ENCODE measurements at regions not wholly inside any gene's neighbourhood (a gene's known extent, or its start where the extent isn't known, plus 50 kb on each side); places are given as distances from the start of the nearest gene placed in this dataset.

- Histone ChIP-seq H3K4ac (ENCODE audit: low read depth, low read length) (no peak overlapping the region), H3K18ac (ENCODE audit: insufficient read length, low read depth, low read length) (no peak overlapping the region), H3K79me1 (ENCODE audit: insufficient read depth, low read depth, low read length, poor library complexity, severe bottlenecking) (no peaks in the 10 kb centered on the region), H3K23ac (ENCODE audit: insufficient read length, low read depth, low read length) (no peak overlapping the region), H2AK5ac (ENCODE audit: insufficient read length, low read length) (no peak overlapping the region), H4K8ac (replicated peaks; ENCODE audit: insufficient read length, low read depth, low read length) (no peak overlapping the region), H4K20me1 (ENCODE audit: control insufficient read depth, insufficient read depth, insufficient read length) (no peaks in the 10 kb centered on the region), H3K4me1 (ENCODE audit: insufficient read depth, low read length) (no peaks in the 10 kb centered on the region), H2BK15ac (ENCODE audit: low read depth, low read length) (no peak overlapping the region), H3K79me2 (ENCODE audit: insufficient read depth, low read length) (no peaks in the 10 kb centered on the region), H4K91ac (ENCODE audit: insufficient read length, low read depth, low read length) (no peak overlapping the region), H2BK120ac (ENCODE audit: low read depth, low read length, poor library complexity, severe bottlenecking) (no peak overlapping the region), H2BK20ac (ENCODE audit: low read depth, low read length, poor library complexity, severe bottlenecking) (no peak overlapping the region), H3K27me3 (ENCODE audit: insufficient read depth, low read length) (no peaks in the 10 kb centered on the region), H4K5ac (ENCODE audit: insufficient read length, low read depth, low read length) (no peak overlapping the region), H2BK5ac (ENCODE audit: insufficient read length, low read length) (no peak overlapping the region), H2BK12ac (ENCODE audit: insufficient read length, low read depth, low read length) (no peak overlapping the region), H3K27ac (ENCODE audit: insufficient read length, low read depth, low read length) (no peak overlapping the region), H3K4me2 (ENCODE audit: insufficient read depth, insufficient read length, low read length) (no peak overlapping the region), H3K56ac (ENCODE audit: insufficient read length, low read depth, low read length) (no peak overlapping the region), H3K9ac (ENCODE audit: extremely low read depth, insufficient read length, low read length) (no peak overlapping the region), H3T11ph (ENCODE audit: low read length) (no peak overlapping the region), H3K9me3 (ENCODE audit: control insufficient read depth, low read depth, low read length) (no peaks in the 10 kb centered on the region), H3K23me2 (ENCODE audit: insufficient read length, low read depth, low read length, poor library complexity, severe bottlenecking) (no peaks in the 10 kb centered on the region), H2AFZ (ENCODE audit: low read length) (no peak overlapping the region), H3K14ac (ENCODE audit: insufficient read depth, low read length) (no peak overlapping the region)
- peaks cover 24% of the 10 kb centered on the region for H3K27me3 Mint-ChIP-seq (ENCODE audit: low read depth)
- no peak for TF ChIP-seq CTCF (conservative IDR thresholded peaks at IDR 0.05)
- H3K4me3 Mint-ChIP-seq = no peak overlapping the region
- no peak for DNase-seq
- no peak overlapping the region for H3K27ac Mint-ChIP-seq
- H3K36me3 Mint-ChIP-seq (ENCODE audit: insufficient read depth in 1 of 3, low read depth in 3 of 3) = peaks cover 14 to 36% (median 15%) of the 10 kb centered on the region in 3 experiments
- H3K9me3 Mint-ChIP-seq = peaks cover 30 to 60% of the 10 kb centered on the region in 2 experiments
- no peaks in the 10 kb centered on the region for H3K4me1 Mint-ChIP-seq
- WGBS (ENCODE audit: extremely low coverage, insufficient read length, low lambda C conversion rate) = no CpG with 5 or more reads among the region's 9 CpGs
Observed at GRCh38 chr5:26231316-26231715, 807.1 kb downstream of the CDH9 start.
